ENCODE measurements at regions not wholly inside any gene's neighbourhood (a gene's known extent, or its start where the extent isn't known, plus 50 kb on each side); places are given as distances from the start of the nearest gene placed in this dataset.

GRCh38 chr12:90301095-90301494 is 592.5 kb upstream of the ATP2B1 start:
- TF ChIP-seq CTCF (IDR thresholded peaks at IDR 0.05; ENCODE audit: low read depth, low read length), result no peak
- no peak for TF ChIP-seq EZH2phosphoT487 (IDR thresholded peaks at IDR 0.05; ENCODE audit: low read depth)
